OCI-LY1 (cell line): ENCODE measurements at regions not wholly inside any gene's neighbourhood (a gene's known extent, or its start where the extent isn't known, plus 50 kb on each side); places are given as distances from the start of the nearest gene placed in this dataset.

Source experiments
- CTCF ChIP-seq: fragments of 200-600 bp; sonication (generic), shearing (Covaris generic); IDR thresholded peaks from 2 replicates; pipeline ENCODE4 v1.5.1; 2017; ENCODE audit warnings: mild to moderate bottlenecking, antibody characterized with exemption, low read length, moderate library complexity, mixed read lengths
- EZH2 ChIP-seq: fragments of 200-600 bp; sonication (generic), shearing (Covaris generic); IDR thresholded peaks from 2 replicates; pipeline ENCODE4 v1.8.0; 2017; ENCODE audit warnings: borderline replicate concordance, mixed run types, mild to moderate bottlenecking, antibody characterized with exemption, low read length, moderate library complexity, mixed read lengths

DNA sequence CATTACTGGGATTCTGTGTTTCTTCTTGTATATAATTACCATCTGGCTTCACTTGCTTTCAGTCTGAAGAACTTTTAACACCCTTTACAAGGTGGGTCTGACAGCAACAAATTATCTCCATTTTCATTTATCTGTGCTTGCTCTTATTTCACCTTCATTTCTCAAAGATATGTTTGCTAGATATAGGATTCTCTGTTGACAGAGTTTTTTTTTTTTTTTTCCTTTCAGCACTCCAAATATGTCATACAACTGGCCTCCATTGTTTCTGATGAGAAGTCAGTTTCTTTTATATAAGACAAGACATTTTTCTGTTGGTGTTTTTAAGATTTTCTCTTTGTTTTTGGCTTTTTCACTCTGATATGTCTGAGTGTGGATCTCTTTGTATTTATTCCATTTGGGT lies 59.3 kb upstream of the TACR1 start:
- TF ChIP-seq CTCF: no peak
- TF ChIP-seq EZH2: no peak
